ENCODE measurements at regions not wholly inside any gene's neighbourhood (a gene's known extent, or its start where the extent isn't known, plus 50 kb on each side); places are given as distances from the start of the nearest gene placed in this dataset.

GRCh38 chrX:40457406-40457805 lies 123.4 kb upstream of the ATP6AP2 start:
- H3K27ac ChIP-seq (ENCODE audit: insufficient read depth, low read depth, low read length, poor library complexity, severe bottlenecking), result no peak overlapping the region
- H3K36me3 ChIP-seq (ENCODE audit: control insufficient read depth, insufficient read depth, low read length), result no peaks in the 10 kb centered on the region
- H3K4me1 ChIP-seq (ENCODE audit: control insufficient read depth, insufficient read depth, low read length), result peaks cover 11% of the 10 kb centered on the region
- no peak overlapping the region for H3K4me3 ChIP-seq (ENCODE audit: insufficient read depth, low read depth, low read length)
- H3K27me3 ChIP-seq (ENCODE audit: control insufficient read depth, insufficient read depth, low read length, poor library complexity, severe bottlenecking), result no peaks in the 10 kb centered on the region
- no peaks in the 10 kb centered on the region for H3K9me3 ChIP-seq (ENCODE audit: control insufficient read depth, low read length)

GRCh38 chrX:40452031-40452430 lies 128.7 kb upstream of the ATP6AP2 start:
- Histone ChIP-seq H3K27me3 (ENCODE audit: control insufficient read depth, insufficient read depth, low read length, poor library complexity, severe bottlenecking) (no peaks in the 10 kb centered on the region), H3K36me3 (ENCODE audit: control insufficient read depth, insufficient read depth, low read length) (no peaks in the 10 kb centered on the region), H3K4me3 (ENCODE audit: insufficient read depth, low read depth, low read length) (no peak overlapping the region), H3K27ac (ENCODE audit: insufficient read depth, low read depth, low read length, poor library complexity, severe bottlenecking) (no peak overlapping the region), H3K9me3 (ENCODE audit: control insufficient read depth, low read length) (no peaks in the 10 kb centered on the region), H3K4me1 (ENCODE audit: control insufficient read depth, insufficient read depth, low read length) (peaks cover 5% of the 10 kb centered on the region)
- 93 to 96% methylated on average over 5 to 6 of the region's 6 CpGs for WGBS, 2 experiments

GRCh38 chrX:40449956-40450706 lies 130.6 kb upstream of the ATP6AP2 start:
- peaks cover 6% of the 10 kb centered on the region for H3K4me1 ChIP-seq (ENCODE audit: control insufficient read depth, insufficient read depth, low read length)
- WGBS, 2 experiments, result 88% methylated on average over 8 of the region's 8 CpGs
- H3K27ac ChIP-seq (ENCODE audit: insufficient read depth, low read depth, low read length, poor library complexity, severe bottlenecking), result no peak overlapping the region
- no peaks in the 10 kb centered on the region for H3K27me3 ChIP-seq (ENCODE audit: control insufficient read depth, insufficient read depth, low read length, poor library complexity, severe bottlenecking)
- H3K9me3 ChIP-seq (ENCODE audit: control insufficient read depth, low read length), result no peaks in the 10 kb centered on the region
- no peak overlapping the region for H3K4me3 ChIP-seq (ENCODE audit: insufficient read depth, low read depth, low read length)
- H3K36me3 ChIP-seq (ENCODE audit: control insufficient read depth, insufficient read depth, low read length), result no peaks in the 10 kb centered on the region

GRCh38 chrX:40449396-40449795 lies 131.4 kb upstream of the ATP6AP2 start:
- H3K4me3 ChIP-seq (ENCODE audit: insufficient read depth, low read depth, low read length), result no peak overlapping the region
- peaks cover 12% of the 10 kb centered on the region for H3K4me1 ChIP-seq (ENCODE audit: control insufficient read depth, insufficient read depth, low read length)
- no peaks in the 10 kb centered on the region for H3K36me3 ChIP-seq (ENCODE audit: control insufficient read depth, insufficient read depth, low read length)
- H3K9me3 ChIP-seq (ENCODE audit: control insufficient read depth, low read length), result no peaks in the 10 kb centered on the region
- WGBS, 2 experiments, result 93% methylated on average over 7 of the region's 7 CpGs
- H3K27ac ChIP-seq (ENCODE audit: insufficient read depth, low read depth, low read length, poor library complexity, severe bottlenecking), result no peak overlapping the region
- H3K27me3 ChIP-seq (ENCODE audit: control insufficient read depth, insufficient read depth, low read length, poor library complexity, severe bottlenecking), result no peaks in the 10 kb centered on the region

GRCh38 chrX:40448793-40449192 lies 132.0 kb upstream of the ATP6AP2 start:
- Histone ChIP-seq H3K27ac (ENCODE audit: insufficient read depth, low read depth, low read length, poor library complexity, severe bottlenecking) (no peak overlapping the region), H3K36me3 (ENCODE audit: control insufficient read depth, insufficient read depth, low read length) (no peaks in the 10 kb centered on the region), H3K4me1 (ENCODE audit: control insufficient read depth, insufficient read depth, low read length) (peaks cover 16% of the 10 kb centered on the region), H3K9me3 (ENCODE audit: control insufficient read depth, low read length) (no peaks in the 10 kb centered on the region), H3K4me3 (ENCODE audit: insufficient read depth, low read depth, low read length) (no peak overlapping the region), H3K27me3 (ENCODE audit: control insufficient read depth, insufficient read depth, low read length, poor library complexity, severe bottlenecking) (no peaks in the 10 kb centered on the region)
- 92 to 98% methylated on average over 5 of the region's 6 CpGs for WGBS, 2 experiments

GRCh38 chrX:40446921-40447320 lies 133.8 kb upstream of the ATP6AP2 start:
- Histone ChIP-seq H3K4me3 (ENCODE audit: insufficient read depth, low read depth, low read length) (no peak overlapping the region), H3K27me3 (ENCODE audit: control insufficient read depth, insufficient read depth, low read length, poor library complexity, severe bottlenecking) (no peaks in the 10 kb centered on the region), H3K4me1 (ENCODE audit: control insufficient read depth, insufficient read depth, low read length) (peaks cover 16% of the 10 kb centered on the region), H3K36me3 (ENCODE audit: control insufficient read depth, insufficient read depth, low read length) (no peaks in the 10 kb centered on the region), H3K27ac (ENCODE audit: insufficient read depth, low read depth, low read length, poor library complexity, severe bottlenecking) (no peak overlapping the region), H3K9me3 (ENCODE audit: control insufficient read depth, low read length) (no peaks in the 10 kb centered on the region)
- WGBS, 2 experiments, result 90 to 92% methylated on average over 6 of the region's 6 CpGs

GRCh38 chrX:40445691-40446090 lies 135.1 kb upstream of the ATP6AP2 start:
- Histone ChIP-seq H3K27ac (ENCODE audit: insufficient read depth, low read depth, low read length, poor library complexity, severe bottlenecking) (peak overlapping the region; percentile 74), H3K4me3 (ENCODE audit: insufficient read depth, low read depth, low read length) (no peak overlapping the region), H3K27me3 (ENCODE audit: control insufficient read depth, insufficient read depth, low read length, poor library complexity, severe bottlenecking) (no peaks in the 10 kb centered on the region), H3K4me1 (ENCODE audit: control insufficient read depth, insufficient read depth, low read length) (peaks cover 16% of the 10 kb centered on the region), H3K36me3 (ENCODE audit: control insufficient read depth, insufficient read depth, low read length) (no peaks in the 10 kb centered on the region), H3K9me3 (ENCODE audit: control insufficient read depth, low read length) (no peaks in the 10 kb centered on the region)
- 36 to 49% methylated on average over 3 of the region's 3 CpGs for WGBS, 2 experiments

- Histone ChIP-seq H3K27me3 (ENCODE audit: control insufficient read depth, insufficient read depth, low read length, poor library complexity, severe bottlenecking) (no peaks in the 10 kb centered on the region), H3K27ac (ENCODE audit: insufficient read depth, low read depth, low read length, poor library complexity, severe bottlenecking) (peak overlapping the region; percentile 74), H3K4me3 (ENCODE audit: insufficient read depth, low read depth, low read length) (no peak overlapping the region), H3K9me3 (ENCODE audit: control insufficient read depth, low read length) (no peaks in the 10 kb centered on the region), H3K4me1 (ENCODE audit: control insufficient read depth, insufficient read depth, low read length) (peaks cover 16% of the 10 kb centered on the region), H3K36me3 (ENCODE audit: control insufficient read depth, insufficient read depth, low read length) (no peaks in the 10 kb centered on the region)
- 13 to 14% methylated on average over 12 of the region's 12 CpGs for WGBS, 2 experiments
These were observed 135.8 kb upstream of the ATP6AP2 start for GRCh38 chrX:40444798-40445496.

GRCh38 chrX:40444133-40444532 lies 136.6 kb upstream of the ATP6AP2 start:
- H3K27me3 ChIP-seq (ENCODE audit: control insufficient read depth, insufficient read depth, low read length, poor library complexity, severe bottlenecking), result no peaks in the 10 kb centered on the region
- 50 to 59% methylated on average over 1 to 2 of the region's 2 CpGs for WGBS, 2 experiments
- H3K27ac ChIP-seq (ENCODE audit: insufficient read depth, low read depth, low read length, poor library complexity, severe bottlenecking), result no peak overlapping the region
- H3K4me3 ChIP-seq (ENCODE audit: insufficient read depth, low read depth, low read length), result no peak overlapping the region
- peaks cover 16% of the 10 kb centered on the region for H3K4me1 ChIP-seq (ENCODE audit: control insufficient read depth, insufficient read depth, low read length)
- no peaks in the 10 kb centered on the region for H3K36me3 ChIP-seq (ENCODE audit: control insufficient read depth, insufficient read depth, low read length)
- no peaks in the 10 kb centered on the region for H3K9me3 ChIP-seq (ENCODE audit: control insufficient read depth, low read length)

GRCh38 chrX:40440866-40441265 lies 139.9 kb upstream of the ATP6AP2 start:
- Histone ChIP-seq H3K4me1 (ENCODE audit: control insufficient read depth, insufficient read depth, low read length) (peaks cover 9% of the 10 kb centered on the region), H3K27ac (ENCODE audit: insufficient read depth, low read depth, low read length, poor library complexity, severe bottlenecking) (no peak overlapping the region), H3K36me3 (ENCODE audit: control insufficient read depth, insufficient read depth, low read length) (no peaks in the 10 kb centered on the region), H3K27me3 (ENCODE audit: control insufficient read depth, insufficient read depth, low read length, poor library complexity, severe bottlenecking) (no peaks in the 10 kb centered on the region), H3K4me3 (ENCODE audit: insufficient read depth, low read depth, low read length) (no peak overlapping the region), H3K9me3 (ENCODE audit: control insufficient read depth, low read length) (no peaks in the 10 kb centered on the region)
- WGBS, 2 experiments, result 83 to 93% methylated on average over 1 to 3 of the region's 3 CpGs
